HG03378 (cell line): ENCODE measurements at regions not wholly inside any gene's neighbourhood (a gene's known extent, or its start where the extent isn't known, plus 50 kb on each side); places are given as distances from the start of the nearest gene placed in this dataset.
"Not testable (repeated sequence)": the region's sequence is repeated elsewhere in the genome, so short reads cannot be mapped to it uniquely, and the experiment has no call there.

Source experiments
- ATAC-seq: cut with Tn5 transposase; IDR thresholded peaks from one replicate; pipeline ENCODE4 v1.9.1; 2021; ENCODE audit warnings: mild to moderate bottlenecking, moderate library complexity; ENCODE audit not compliant: unreplicated experiment

- no peak for ATAC-seq
Observed at GRCh38 chr12:58302487-58303011, 361.2 kb downstream of the ATP23 start.

DNA sequence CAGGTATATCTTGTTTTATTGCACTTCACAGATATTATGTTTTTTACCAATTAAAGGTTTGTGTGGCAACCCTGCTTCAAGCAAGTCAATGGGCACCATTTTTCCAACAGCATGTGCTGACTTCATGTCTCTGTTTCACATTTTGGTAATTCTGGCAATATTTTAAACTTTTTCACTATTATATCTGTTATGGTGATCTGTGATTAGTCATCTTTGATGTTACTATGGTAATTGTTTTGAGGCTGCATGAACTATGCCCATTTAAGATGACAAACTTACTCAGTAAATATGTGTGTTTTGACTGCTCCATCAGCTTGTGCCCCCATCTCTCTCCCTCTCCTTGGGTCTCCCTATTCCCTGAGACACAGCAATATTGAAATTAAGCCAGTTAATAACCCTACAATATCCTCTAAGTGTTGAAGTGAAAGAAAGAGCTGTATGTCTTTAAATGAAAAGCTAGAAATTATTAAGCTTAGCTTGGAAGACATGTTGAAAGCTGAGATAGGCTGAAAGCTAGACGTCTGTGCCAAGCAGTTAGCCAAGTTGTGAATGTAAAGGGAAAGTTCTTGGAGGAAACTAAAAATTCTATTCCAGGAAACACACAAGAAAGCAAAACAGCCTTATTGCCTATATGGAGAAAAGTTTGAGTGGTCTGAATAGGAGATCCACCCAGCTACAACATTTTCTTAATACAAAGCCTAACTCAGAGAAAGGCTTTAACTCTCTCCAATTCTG, 365.1 kb downstream of the ATP23 start:
- ATAC-seq, result no peak

DNA sequence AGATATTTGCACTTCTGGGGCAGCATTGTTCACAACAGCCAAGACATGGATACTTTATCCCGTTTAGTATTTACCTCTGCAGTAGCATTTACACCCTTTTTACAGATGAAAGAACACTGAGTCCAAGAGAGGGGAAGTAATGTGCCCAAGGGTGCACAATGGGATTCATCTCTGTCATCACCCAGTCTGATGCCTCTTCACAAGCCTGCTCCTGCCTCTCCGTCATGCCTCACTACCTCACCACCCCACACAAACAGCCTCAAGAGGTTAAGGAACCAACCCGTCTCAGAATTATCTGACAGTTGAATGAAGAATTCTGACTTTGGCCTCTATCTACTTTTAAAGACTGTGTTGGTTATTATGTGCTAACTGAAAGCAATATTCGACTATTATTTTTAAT, 368.4 kb downstream of the ATP23 start:
- peak; percentile 67 for ATAC-seq

GRCh38 chr12:58310368-58310767, 369.0 kb downstream of the ATP23 start:
- no peak for ATAC-seq

DNA sequence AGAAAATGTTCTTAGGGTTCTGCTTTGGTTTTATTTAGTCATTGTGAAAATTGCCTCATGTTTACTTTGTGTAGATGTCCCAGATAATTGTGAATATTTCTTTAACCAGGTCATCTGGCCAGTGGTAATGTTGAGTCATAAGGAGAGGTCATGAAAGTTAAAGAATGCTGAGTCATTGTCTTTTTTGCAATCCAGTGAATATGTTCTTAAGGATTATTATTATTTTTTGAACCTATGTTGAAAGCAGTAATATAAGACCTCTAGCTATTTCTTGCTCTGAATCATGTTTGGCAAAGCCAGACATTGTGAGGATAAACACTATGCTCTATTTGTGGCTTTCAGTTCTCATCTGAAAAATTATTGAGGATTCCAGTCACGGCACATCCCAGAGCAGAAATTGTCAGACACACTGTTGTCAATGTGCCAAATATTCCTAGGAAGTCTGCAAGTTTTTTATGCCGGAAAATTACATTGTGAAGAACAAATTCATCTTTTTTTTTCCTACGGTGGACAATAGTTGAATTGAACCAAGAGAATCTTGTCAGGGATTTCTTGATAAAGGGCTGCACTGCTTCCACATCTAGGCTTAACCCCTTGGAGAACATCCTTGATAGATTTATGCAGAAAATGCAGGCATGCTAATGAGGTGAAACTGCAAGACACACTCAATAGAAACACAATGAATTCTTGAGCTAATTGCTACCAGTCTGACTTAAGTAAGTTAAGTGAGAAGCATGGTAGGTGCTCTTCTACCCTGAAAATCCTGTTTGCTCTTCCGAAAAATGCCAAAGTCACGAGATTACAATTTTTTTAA, 369.6 kb downstream of the ATP23 start:
- peak; percentile 86 for ATAC-seq

DNA sequence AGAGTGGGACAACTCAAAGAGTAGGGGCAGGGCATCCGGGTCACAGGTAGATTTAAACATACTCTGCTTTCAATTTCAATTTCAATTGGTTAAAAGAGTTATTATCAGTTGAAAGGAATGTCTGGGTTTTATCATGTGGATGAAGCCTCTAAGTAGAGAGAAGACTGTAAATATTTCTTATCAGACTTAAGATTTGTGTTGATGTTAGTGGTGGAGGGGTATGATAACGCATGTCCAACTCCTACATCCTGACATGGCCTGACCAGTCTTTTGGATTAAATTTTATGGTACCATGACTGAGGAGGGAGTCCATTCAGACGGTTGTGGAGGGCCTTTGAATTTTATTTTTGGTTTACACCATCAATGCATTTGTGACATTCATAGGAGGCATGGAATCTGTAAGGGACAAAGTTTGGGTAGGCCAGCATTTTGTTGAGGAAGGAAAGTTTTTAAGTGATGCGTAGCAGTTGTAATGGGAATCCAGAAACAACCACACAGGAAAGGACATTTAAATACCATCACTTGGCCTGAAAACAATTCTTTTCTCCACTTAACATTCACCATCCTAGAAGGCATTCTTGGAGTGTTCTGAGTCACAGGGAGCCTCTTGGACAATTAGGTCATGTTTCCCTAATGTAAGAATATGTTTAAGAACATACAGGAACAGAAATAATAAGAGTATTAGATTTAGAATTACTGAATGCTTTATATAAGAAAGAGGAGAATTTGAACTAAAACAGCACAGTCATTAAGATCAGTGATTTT, 371.9 kb downstream of the ATP23 start:
- no peak for ATAC-seq

GRCh38 chr12:58314610-58315009, 373.2 kb downstream of the ATP23 start:
- no peak for ATAC-seq

DNA sequence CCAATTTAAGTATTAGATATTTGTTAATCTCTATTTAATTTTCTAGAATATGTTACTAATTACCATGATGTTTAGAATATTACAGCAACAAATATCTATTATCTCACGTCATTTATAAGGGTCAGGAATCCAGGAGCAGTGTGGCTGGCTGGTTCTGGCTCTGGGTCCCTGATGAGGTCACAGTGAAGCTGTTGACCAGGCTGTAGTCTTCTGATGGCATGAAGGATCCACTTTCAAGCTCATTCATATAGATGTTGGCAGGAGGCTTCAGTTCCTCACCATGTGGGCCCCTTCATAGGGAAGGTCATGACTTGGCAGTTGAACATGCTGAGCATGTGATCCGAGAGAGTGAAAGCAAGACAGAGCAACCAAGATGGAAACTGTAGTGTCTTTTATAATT, 375.6 kb downstream of the ATP23 start:
- ATAC-seq, result no peak

GRCh38 chr12:58321414-58321813, 380.0 kb downstream of the ATP23 start:
- ATAC-seq, result peak; percentile 93

DNA sequence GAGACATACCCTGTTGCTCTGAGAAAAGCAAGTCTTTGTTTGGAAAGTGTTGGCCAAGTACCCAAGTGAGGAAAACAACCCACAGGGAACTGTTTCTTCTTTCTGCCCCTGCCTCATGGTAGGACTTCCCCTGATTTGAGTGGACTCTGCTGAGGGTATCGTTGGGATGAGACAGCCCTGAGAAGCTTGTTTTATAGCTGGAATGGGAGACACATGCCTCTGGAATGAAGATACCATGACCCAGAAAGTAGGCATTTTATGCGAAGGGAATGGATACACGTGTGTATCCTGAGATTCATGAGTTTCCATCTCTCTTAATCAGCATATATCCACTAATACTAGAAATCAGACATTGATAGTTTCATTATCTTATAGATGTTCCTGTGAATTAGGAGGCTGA, 382.3 kb downstream of the ATP23 start:
- ATAC-seq, result no peak

GRCh38 chr12:58325561-58325960, 384.2 kb downstream of the ATP23 start:
- no peak for ATAC-seq

DNA sequence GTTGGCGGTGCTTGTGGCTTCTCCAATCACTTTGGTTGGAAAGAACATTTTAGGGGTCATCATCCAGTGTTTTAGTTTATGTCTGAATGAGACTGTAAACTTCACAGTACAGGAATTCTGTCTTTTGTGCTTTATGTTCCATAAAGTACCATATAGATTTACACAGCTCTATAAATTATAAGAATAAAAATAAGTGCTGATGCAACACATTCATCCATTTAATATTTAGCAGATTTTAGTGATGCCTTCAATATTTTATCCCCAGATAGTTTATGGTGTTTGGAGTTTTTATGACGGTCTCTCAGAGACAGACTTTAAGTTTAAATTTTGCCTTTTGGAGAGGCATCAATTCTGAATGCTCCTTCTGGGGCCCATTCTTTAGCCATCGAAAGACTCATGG, 385.2 kb downstream of the ATP23 start:
- no peak for ATAC-seq

GRCh38 chr12:58336581-58337242, 395.3 kb downstream of the ATP23 start:
- ATAC-seq, result not testable (repeated sequence)

- ATAC-seq, result not testable (repeated sequence)
Observed at GRCh38 chr12:58337539-58337938, 396.2 kb downstream of the ATP23 start.

DNA sequence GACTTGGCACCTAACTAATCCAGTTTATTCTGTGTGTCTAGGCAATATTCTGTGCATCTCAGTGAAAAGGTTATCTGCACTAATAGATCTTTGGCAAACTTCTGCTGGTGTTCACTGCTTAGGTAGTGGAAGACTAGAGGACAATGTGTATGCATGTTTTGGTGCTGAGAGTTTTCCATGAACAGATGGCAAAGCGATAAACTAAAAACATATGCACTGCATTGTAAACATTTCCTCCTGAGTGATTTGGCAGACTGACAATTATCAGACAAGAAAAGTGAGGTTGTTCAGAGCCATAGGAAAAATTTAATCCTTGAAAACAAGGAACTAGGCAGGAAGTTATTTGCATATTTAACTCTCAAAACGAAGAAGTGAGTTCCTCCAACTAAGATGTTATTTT, 400.4 kb downstream of the ATP23 start:
- no peak for ATAC-seq

DNA sequence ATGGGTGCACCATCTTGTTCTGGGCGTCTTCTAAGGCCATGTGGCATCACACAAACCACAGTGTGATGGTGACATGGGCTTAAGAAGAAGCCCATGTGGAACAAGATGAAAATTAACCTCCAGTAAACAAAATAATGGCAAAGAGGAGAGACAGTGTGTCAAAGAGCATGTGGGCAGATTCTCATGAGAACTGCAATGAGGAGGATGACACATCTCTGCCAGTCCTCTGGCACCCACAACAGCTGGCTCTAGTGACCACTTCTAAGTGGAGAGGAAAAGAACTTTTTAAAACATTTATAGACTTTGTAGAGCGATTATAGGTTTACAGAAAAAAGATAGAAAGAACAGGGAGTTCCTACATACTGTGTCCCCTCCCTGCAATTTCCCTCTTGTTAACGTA, 401.4 kb downstream of the ATP23 start:
- ATAC-seq, result peak; percentile 42

DNA sequence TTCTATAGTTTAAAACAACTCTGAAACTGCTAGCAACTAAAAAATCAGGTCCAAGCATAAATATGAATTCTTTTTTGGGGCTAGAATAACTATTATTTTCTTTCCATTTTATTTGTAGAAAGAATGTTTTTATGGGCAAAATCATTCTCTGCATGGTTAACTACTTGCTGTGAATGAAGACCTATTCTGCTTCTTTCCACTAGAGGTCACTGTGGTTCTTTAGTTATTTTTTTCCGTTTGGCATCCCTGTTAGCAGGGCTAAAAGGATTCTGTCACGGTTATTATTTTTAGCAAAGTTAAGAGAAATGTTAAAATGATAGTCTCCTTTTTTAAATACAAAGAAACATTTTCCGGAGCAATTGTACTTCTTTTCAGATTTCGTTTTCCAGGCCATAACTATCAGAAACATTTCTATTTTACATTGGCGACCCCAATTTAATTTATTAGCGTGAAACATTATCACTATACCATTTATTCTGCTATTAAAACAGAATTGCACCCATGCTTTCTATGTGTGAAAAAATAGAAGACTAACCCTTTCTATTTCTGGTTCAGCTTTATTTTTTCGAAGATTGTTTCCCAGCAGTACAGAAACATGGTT, 404.8 kb downstream of the ATP23 start:
- ATAC-seq, result peak; percentile 64

DNA sequence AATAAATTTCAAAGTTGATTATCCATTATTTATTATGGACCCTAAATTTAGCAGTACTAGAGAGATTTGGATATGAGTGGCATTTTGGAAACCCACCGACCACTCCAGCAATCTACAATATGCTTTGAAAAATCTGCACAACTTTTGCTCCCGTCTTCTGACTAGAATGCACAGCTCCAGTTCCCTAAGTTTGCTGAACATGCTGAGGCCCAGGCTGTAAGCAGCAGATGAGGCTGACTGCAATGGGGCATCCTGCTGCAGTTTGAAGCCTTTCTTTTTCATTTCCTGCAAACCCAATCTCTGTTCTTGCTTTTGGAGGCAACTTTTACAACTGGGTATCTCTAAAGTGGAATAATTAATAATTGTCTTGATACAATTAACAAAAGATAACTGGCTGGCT, 405.8 kb downstream of the ATP23 start:
- no peak for ATAC-seq

DNA sequence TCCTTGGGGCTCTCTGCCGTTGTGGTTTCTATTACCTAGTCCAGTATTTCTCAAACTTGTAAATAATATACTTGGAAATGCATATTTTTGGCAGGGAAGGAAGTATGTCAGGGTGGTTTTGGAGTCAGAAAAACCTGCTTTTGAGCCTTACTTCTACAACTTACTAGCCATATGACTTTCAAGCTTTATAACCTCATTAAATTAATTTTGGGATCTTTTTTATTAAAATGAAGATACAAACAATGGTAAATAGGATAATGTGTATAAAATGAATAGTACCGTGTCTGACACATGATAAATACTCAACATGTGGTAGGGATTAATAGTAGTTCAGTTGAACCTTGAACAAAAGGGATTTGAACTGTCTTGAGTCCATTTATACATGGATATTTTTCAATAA, 406.3 kb downstream of the ATP23 start:
- ATAC-seq, result no peak

DNA sequence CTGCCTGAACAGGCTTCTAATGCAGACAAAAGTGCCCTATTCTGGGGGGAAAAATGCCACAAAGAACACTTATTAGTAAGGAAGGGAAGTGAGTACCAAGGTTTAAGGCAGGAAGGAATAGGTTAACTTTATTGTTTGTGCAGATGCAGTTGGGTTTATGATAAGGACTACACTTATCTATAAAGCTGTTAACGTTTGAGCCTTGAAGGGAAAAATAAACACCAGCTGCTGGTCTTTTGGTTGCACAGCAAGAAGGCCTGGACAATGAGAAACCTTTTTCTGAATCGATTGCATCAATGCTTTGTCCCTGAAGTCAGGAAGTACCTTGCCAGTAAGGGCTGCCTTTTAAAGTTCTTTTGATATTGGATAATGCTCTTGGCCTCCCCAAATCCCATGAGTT, 407.8 kb downstream of the ATP23 start:
- no peak for ATAC-seq
